GM13977 (cell line): ENCODE measurements at regions not wholly inside any gene's neighbourhood (a gene's known extent, or its start where the extent isn't known, plus 50 kb on each side); places are given as distances from the start of the nearest gene placed in this dataset.

Experiments used
- DNase-seq: peaks from one replicate; pipeline ENCODE4 v3.0.0; 2012; ENCODE audit warnings: low spot score
- in situ Hi-C: fragments of 300-500 bp; cut with MboI; formaldehyde crosslinking; loops from one replicate; pipeline ENCODE4 v1.12.0; 2022; ENCODE audit warnings: low sequenced_read_pairs, low pct_unique_long_range_greater_than_20kb, mixed read lengths, inconsistent platforms; ENCODE audit not compliant: unreplicated experiment
- TF ChIP-seq, protein P1 (sequence below): IDR thresholded peaks from 2 replicates; pipeline ENCODE4 v1.5.1; 2012; ENCODE audit warnings: mild to moderate bottlenecking, control low read depth; ENCODE audit not compliant: insufficient read depth; ENCODE audit errors: extremely low read depth, missing control alignments

DNA sequence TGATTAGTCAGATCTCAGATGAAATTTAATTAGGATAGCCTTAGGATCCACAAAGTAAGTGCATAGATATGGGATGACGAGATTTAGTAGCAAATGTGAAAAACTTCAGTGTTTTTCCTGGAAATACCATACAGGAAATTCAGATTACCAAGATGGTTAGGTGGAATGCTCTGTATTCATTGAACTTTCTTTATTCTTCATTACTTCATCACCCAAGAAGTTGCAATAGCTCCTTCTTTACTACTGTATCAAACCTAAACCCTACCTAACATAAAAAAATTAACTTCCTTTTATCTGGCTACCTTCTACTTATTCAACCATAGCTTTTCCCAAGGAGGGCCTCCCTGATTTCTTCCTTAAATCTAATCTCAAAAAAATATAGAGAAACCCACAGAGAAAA is 100.4 kb downstream of the TTC6 start:
- in situ Hi-C loops: no loop called here
- DNase-seq: no peak
- TF ChIP-seq, protein P1, sequence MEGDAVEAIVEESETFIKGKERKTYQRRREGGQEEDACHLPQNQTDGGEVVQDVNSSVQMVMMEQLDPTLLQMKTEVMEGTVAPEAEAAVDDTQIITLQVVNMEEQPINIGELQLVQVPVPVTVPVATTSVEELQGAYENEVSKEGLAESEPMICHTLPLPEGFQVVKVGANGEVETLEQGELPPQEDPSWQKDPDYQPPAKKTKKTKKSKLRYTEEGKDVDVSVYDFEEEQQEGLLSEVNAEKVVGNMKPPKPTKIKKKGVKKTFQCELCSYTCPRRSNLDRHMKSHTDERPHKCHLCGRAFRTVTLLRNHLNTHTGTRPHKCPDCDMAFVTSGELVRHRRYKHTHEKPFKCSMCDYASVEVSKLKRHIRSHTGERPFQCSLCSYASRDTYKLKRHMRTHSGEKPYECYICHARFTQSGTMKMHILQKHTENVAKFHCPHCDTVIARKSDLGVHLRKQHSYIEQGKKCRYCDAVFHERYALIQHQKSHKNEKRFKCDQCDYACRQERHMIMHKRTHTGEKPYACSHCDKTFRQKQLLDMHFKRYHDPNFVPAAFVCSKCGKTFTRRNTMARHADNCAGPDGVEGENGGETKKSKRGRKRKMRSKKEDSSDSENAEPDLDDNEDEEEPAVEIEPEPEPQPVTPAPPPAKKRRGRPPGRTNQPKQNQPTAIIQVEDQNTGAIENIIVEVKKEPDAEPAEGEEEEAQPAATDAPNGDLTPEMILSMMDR: no peak

DNA sequence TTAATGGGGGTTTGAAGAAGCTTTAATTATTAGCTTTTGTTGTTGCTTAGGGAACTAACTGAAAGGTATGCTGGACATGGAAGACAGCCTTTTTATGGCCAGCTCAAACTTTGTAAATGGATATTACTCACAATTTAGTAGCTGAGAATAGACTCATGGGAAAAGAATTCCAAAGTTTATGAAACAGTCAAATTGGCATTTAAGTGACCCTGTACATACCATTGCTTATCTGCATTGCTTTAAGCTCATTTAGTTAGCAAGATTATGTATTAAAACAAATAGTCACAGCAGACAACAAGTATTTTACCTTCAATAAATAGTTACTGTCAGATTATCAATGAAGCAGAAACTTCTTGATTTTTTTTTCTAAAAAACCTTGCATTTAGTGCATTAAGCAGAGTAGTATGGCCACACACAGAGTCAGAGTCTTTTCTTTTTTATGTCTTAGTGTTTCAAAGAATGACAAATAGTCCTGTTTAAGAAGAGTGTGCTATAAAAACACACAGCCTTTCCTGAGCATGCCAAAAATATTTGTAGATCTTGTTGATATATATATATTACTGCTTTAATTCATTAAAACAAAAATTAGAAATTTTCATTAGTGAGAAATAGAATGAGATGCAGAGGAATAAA is 102.2 kb downstream of the TTC6 start:
- no peak for DNase-seq
- TF ChIP-seq, protein P1: no peak
- in situ Hi-C loops: no loop called here

DNA sequence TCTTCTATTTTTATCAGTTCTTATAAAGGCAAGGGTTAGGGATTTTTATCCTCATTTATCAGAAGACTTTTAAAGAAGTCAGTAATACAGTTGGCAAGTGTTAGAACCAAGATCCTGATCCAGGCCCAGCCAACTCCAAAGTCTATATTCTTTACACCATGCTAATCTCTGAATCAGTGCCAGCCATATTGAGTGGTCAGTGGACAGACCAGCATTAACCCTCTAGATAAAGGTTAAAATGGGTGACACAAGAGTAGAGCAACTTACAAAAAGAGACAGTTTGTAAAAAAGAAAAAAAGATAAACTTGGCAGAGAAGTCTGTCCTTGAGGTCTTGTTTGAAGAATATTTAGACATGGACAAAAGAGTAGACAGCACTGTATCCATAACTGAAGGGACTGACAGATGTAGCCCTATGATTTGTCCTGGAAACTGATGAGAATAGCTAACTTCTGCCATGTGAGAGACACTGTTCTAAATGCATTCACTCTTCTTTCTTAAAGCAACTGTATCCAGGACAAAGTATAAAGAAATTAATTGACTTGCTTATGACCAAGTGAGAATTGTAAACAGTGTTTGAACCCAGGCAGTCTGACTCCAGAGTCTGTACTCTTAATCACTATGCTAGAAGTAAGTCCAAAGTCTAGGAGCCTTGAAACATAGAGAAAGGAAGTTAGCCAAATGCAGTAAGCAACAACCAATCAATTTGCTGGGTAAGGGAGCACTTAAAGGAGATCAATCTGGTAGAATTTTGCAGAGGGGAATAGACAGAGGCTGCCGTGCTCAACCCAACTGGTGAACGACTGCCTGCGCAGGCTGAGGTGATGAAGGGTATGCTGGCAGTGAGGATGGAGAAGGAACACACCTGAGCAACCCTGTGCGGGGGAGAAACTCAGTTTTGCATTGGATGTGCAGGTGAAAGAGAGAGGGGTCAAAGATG is 103.7 kb downstream of the TTC6 start:
- DNase-seq: no peak
- TF ChIP-seq, protein P1: no peak
- in situ Hi-C loops: no loop called here

DNA sequence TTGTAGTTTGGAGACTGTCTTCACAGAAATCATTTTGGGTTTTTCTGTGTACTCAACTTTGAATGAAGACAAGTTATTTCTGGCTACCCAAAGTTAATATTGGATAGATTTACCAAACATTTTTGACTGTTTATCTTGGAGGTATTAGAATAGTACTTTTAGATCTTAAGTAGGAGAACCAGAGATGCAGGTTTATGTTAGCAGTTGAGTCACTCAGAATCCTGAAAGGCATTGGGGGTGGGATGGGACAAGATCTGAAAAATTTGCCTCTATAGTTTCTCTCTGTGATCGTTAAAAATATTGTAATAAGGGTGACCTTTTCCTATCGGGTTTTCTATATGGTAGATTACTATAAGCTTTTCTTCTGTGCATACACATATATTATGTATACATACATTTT is 112.3 kb downstream of the TTC6 start:
- DNase-seq: no peak
- in situ Hi-C loops: no loop called here
- TF ChIP-seq, protein P1: no peak

DNA sequence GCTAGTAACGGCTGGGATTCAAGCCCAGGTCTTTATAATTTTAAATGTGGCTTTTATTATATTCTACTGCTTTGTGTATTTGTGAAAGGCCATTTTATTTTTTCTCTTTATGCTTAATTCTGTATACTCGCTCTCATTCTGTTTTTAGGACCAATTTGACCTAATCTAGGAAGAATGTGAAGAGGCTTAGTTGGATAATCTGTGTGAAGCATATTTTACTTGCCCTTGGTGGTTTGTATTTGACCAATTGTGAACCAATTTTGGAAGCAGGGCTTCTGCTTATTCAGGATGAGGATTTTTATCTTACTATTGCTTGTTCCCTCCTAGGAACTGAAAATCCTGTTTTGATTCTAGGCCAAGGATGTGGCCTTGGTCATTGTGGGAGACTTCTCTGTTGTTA is 113.1 kb downstream of the TTC6 start:
- in situ Hi-C loops: no loop called here

DNA sequence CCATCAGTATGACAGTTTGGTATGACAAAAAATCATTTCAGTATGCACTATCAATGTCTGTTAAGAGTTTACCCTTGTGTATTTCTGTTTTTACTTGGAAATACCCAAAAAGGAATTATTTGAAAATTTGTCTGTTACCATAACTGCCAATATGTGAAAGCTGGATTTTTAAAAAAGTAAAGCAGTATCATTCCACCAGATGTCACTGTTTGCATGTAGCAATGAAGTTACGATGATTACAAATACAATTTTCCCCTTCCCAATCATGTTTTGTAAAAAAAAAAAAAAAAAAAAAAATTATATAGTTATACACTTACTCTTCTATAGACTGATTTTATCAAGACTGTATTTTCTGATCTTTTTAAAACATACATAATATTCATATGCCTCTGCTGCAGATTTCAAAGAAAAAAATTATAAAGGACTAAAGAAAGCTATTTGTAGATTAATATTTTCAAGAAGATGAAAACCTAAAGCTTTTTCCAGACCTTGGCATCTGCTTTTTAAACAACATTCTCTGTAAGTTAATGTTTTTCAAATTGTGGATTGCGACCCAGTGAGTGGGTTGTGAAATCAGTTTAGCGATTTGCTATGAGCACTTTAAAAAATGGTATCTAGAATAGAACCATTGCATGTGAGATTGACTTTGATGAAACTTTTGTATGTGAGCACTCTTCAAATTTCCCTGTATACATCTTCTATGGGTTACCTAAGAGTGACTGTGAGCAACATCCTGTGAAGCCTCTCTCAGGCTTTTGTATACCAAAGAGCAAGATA is 114.2 kb downstream of the TTC6 start:
- TF ChIP-seq, protein P1: peak; percentile 2
- DNase-seq: no peak
- in situ Hi-C loops: no loop called here

More for the DNA sequence above, 113.1 kb downstream of the TTC6 start:
- DNase-seq: no peak
- TF ChIP-seq, protein P1: no peak
